ENCODE measurements at regions not wholly inside any gene's neighbourhood (a gene's known extent, or its start where the extent isn't known, plus 50 kb on each side); places are given as distances from the start of the nearest gene placed in this dataset.

GRCh38 chr16:50853329-50853728 lies 111.4 kb downstream of the CYLD start:
- TF ChIP-seq POLR2A (IDR thresholded peaks at IDR 0.05) (no peak), CTCF (IDR thresholded peaks at IDR 0.05) (no peak)

All from adrenal gland (tissue), 5 donors.